DMS 273 (cell line): ENCODE measurements at regions not wholly inside any gene's neighbourhood (a gene's known extent, or its start where the extent isn't known, plus 50 kb on each side); places are given as distances from the start of the nearest gene placed in this dataset.
"Not testable (repeated sequence)": the region's sequence is repeated elsewhere in the genome, so short reads cannot be mapped to it uniquely, and the experiment has no call there.

ENCODE experiments used
- DNase-seq: peaks from one replicate; lab custom pipeline; 2025; ENCODE audit not compliant: unreplicated experiment; lab: John Stamatoyannopoulos, UW

GRCh38 chr21:14903172-14903865, 161.5 kb downstream of the NRIP1 start:
- no peak for DNase-seq

- peak; percentile 4 for DNase-seq
These were observed 163.3 kb downstream of the NRIP1 start for GRCh38 chr21:14901482-14901958.

- DNase-seq: no peak
These were observed 164.2 kb downstream of the NRIP1 start for GRCh38 chr21:14900611-14901010.

- DNase-seq: peak; percentile 57
These were observed 164.7 kb downstream of the NRIP1 start for GRCh38 chr21:14900058-14900457.

GRCh38 chr21:14895792-14896191, 169.0 kb downstream of the NRIP1 start:
- DNase-seq: no peak

- no peak for DNase-seq
These were observed 174.7 kb downstream of the NRIP1 start for GRCh38 chr21:14890141-14890540.

- no peak for DNase-seq
These were observed 175.6 kb downstream of the NRIP1 start for GRCh38 chr21:14889080-14889810.

- DNase-seq: no peak
These were observed 176.6 kb downstream of the NRIP1 start for GRCh38 chr21:14888202-14888601.

GRCh38 chr21:14886001-14886400, 178.8 kb downstream of the NRIP1 start:
- no peak for DNase-seq

GRCh38 chr21:14883351-14883750, 181.4 kb downstream of the NRIP1 start:
- no peak for DNase-seq

GRCh38 chr21:14882545-14882944, 182.3 kb downstream of the NRIP1 start:
- not testable (repeated sequence) for DNase-seq

GRCh38 chr21:14881863-14882499, 182.8 kb downstream of the NRIP1 start:
- DNase-seq: no peak

GRCh38 chr21:14880922-14881321, 183.9 kb downstream of the NRIP1 start:
- no peak for DNase-seq

GRCh38 chr21:14879458-14879857, 185.3 kb downstream of the NRIP1 start:
- DNase-seq: no peak

GRCh38 chr21:14878971-14879370, 185.8 kb downstream of the NRIP1 start:
- no peak for DNase-seq

- no peak for DNase-seq
These were observed 187.1 kb downstream of the NRIP1 start for GRCh38 chr21:14877581-14878228.

- DNase-seq: peak; percentile 77
These were observed 188.3 kb downstream of the NRIP1 start for GRCh38 chr21:14876524-14876840.

- DNase-seq: peak; percentile 43
These were observed 188.9 kb downstream of the NRIP1 start for GRCh38 chr21:14875704-14876523.

GRCh38 chr21:14875186-14875585, 189.6 kb downstream of the NRIP1 start:
- no peak for DNase-seq

- no peak for DNase-seq
These were observed 190.4 kb downstream of the NRIP1 start for GRCh38 chr21:14874379-14874778.

GRCh38 chr21:14871861-14872260, 192.9 kb downstream of the NRIP1 start:
- no peak for DNase-seq
